ENCODE measurements at regions not wholly inside any gene's neighbourhood (a gene's known extent, or its start where the extent isn't known, plus 50 kb on each side); places are given as distances from the start of the nearest gene placed in this dataset.

- no peak overlapping the region for H3K4me3 ChIP-seq (ENCODE audit: low read depth, low read length)
- in situ Hi-C loops (cut with HindIII; ENCODE audit: low sequenced_read_pairs) = no loop called here
- no peak for TF ChIP-seq CTCF (IDR thresholded peaks at IDR 0.05; ENCODE audit: low read depth, low read length)
- no peak for DNase-seq (ENCODE audit: low read depth, low spot score)
These were observed 457.8 kb upstream of the MEX3C start for GRCh38 chr18:51655327-51655698.

DNA sequence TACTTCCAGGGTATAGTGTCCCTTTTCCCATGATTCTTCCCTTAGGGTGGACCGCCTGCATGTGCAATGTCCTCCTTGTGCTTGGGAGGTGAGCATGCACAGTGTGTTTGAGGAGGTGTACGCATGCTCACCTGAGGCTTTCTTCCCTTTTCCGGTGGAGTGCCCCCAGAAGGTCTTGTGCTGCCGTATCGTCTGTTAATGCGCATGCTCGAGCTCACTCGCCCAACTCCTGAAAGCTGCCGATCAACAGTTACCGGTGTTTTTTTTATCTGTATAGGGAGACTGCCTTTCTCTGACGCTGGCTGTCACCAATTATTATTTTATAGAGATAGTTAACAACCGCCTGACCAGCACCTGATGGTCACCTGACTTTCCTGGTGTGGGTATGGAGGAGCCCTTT is 458.8 kb upstream of the MEX3C start:
- DNase-seq (ENCODE audit: low read depth, low spot score) = no peak
- H3K4me3 ChIP-seq (ENCODE audit: low read depth, low read length) = no peak overlapping the region
- no peak for TF ChIP-seq CTCF (IDR thresholded peaks at IDR 0.05; ENCODE audit: low read depth, low read length)
- in situ Hi-C loops (cut with HindIII; ENCODE audit: low sequenced_read_pairs) = no loop called here

- DNase-seq (ENCODE audit: low read depth, low spot score) = no peak
- in situ Hi-C loops (cut with HindIII; ENCODE audit: low sequenced_read_pairs) = no loop called here
- no peak for TF ChIP-seq CTCF (IDR thresholded peaks at IDR 0.05; ENCODE audit: low read depth, low read length)
- H3K4me3 ChIP-seq (ENCODE audit: low read depth, low read length) = no peak overlapping the region
These were observed 461.0 kb upstream of the MEX3C start for GRCh38 chr18:51658436-51658835.

DNA sequence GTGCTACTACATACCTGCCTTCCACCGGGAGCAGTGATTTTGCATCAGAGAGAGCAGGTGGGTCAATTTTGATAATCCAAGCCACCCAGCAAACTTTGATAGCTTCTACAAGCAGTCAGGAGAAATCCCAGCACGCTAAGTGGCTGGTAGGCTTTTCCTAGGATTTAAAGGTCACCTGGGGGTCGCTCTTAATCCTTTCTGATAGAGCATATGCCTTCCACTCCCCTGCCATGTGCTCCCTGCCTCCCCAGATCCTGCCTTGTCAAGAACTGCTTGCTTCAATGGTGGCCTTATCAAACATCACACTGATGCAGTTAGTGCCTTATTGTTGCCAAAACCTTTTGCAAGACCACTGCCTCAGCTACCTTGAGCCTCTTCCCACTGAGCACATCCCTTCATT is 462.3 kb upstream of the MEX3C start:
- TF ChIP-seq CTCF (IDR thresholded peaks at IDR 0.05; ENCODE audit: low read depth, low read length) = no peak
- H3K4me3 ChIP-seq (ENCODE audit: low read depth, low read length) = no peak overlapping the region
- no peak for DNase-seq (ENCODE audit: low read depth, low spot score)
- in situ Hi-C loops (cut with HindIII; ENCODE audit: low sequenced_read_pairs) = no loop called here

DNA sequence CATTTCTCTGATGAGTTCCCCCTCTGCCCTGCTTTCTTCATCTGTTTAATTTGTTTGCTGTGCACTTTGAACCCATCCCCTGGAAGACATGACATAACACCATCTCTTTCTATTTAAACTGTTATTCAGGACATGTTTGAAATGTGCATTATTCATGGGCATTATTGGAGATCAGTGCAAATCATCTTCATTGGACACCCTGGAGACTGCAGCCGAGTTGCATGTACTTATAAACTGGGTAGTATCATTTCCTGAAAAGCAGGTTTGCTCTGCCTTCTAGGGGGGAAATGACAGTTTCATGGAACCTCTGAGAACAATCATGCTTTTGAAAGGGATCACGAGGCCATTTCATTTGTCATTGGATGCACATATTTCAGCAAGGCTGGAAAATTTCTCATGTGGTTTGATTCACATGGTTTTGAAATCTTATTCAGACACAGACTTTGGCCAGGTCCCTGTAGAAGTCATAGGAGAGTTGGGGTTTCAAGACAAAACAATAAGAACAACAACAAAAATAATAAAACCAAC is 462.8 kb upstream of the MEX3C start:
- H3K4me3 ChIP-seq (ENCODE audit: low read depth, low read length) = no peak overlapping the region
- DNase-seq (ENCODE audit: low read depth, low spot score) = no peak
- in situ Hi-C loops (cut with HindIII; ENCODE audit: low sequenced_read_pairs) = no loop called here
- no peak for TF ChIP-seq CTCF (IDR thresholded peaks at IDR 0.05; ENCODE audit: low read depth, low read length)

DNA sequence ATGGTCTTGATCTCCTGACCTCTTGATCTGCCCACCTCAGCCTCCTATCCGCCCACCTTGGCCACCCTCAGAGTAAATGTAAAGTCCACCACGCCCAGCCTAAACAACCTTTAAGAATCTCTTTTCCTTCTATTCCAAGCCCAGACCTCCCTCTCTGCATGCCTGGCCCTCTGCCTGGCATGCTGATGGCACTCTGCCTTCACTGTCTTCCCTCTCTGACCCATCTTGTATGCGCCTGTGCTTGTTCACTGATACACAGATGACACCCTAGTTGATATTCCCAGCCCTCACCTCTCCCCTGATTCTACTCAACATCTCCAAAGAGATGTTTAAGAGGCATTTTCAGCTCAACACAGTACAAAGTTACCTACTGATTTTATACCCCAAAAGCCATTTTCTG is 466.8 kb upstream of the MEX3C start:
- TF ChIP-seq CTCF (IDR thresholded peaks at IDR 0.05; ENCODE audit: low read depth, low read length) = no peak
- DNase-seq (ENCODE audit: low read depth, low spot score) = no peak
- in situ Hi-C loops (cut with HindIII; ENCODE audit: low sequenced_read_pairs) = no loop called here

DNA sequence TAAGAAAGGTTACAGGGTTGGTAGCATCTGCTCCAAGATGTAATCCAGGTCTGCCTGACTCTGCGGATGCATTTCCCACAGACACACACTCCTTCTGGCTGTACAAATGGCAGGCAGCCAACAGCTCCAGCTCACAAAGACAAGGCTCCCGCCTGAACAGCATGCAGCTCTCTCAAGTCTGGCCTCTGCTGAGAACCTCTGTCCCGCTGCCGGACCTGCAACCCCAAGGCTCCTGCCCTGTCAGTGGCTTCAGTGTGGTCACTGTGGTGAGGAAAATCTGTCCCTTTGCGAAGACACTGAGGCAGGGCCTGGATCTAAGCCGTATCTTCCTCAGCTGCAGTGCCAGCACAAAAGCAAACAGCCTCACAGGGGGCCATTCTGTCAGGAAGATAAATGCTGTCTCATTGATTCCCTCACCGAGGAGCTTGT is 469.3 kb upstream of the MEX3C start:
- in situ Hi-C loops (cut with HindIII; ENCODE audit: low sequenced_read_pairs) = no loop called here
- DNase-seq (ENCODE audit: low read depth, low spot score) = peak; percentile 55
- no peak overlapping the region for H3K4me3 ChIP-seq (ENCODE audit: low read depth, low read length)
- TF ChIP-seq CTCF (IDR thresholded peaks at IDR 0.05; ENCODE audit: low read depth, low read length) = no peak

More for the DNA sequence above, 466.8 kb upstream of the MEX3C start:
- H3K4me3 ChIP-seq (ENCODE audit: low read depth, low read length) = no peak overlapping the region
